ENCODE measurements at regions not wholly inside any gene's neighbourhood (a gene's known extent, or its start where the extent isn't known, plus 50 kb on each side); places are given as distances from the start of the nearest gene placed in this dataset.
A peak's percentile ranks its signal among the peaks of the same experiment; 100 is the strongest.

DNA sequence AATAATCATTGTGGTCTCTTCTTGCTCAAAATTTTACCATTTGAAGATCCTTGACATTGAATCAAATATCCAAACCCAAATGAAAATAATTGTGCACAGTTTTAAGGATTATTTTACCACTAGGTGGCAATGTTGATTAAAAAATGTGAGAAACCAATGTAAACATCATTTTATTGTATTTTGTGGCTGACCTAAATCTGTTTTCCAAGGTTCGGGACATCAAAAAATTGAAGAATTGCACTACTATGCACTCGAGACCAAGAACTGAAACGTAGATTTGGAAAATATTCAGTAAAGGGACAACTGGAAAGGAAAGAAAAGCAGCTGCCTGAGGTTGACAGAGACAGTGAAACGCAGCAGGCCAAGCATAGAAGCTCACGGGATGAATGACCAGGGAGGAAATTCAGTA is 259.3 kb downstream of the SNX13 start:
- DNase-seq (ENCODE audit: low read depth in 4 of 4, low spot score in 1 of 4): no peak

- no peak for DNase-seq (ENCODE audit: low read depth in 4 of 4, low spot score in 1 of 4)
Measured at GRCh38 chr7:17681965-17682364, 258.3 kb downstream of the SNX13 start.

DNA sequence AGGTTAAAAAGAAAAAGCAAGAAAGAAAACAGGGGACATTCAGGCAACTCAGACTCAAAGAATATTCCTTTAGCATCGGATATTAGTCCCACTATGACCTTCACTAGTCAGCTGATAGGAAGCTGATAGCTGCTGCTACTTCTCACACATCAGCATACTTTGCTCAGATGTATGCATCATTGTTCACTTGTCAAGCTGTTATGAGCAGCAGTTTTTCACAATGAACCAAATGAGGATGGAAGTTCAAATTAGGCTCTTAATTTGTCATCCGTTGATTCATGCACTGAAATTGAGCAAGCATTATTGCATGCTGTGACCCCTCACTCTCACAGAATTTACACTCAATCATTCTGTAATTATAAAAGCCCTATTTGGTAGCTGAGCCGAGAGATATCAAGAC is 257.7 kb downstream of the SNX13 start:
- no peak for DNase-seq (ENCODE audit: low read depth in 4 of 4, low spot score in 1 of 4)

DNA sequence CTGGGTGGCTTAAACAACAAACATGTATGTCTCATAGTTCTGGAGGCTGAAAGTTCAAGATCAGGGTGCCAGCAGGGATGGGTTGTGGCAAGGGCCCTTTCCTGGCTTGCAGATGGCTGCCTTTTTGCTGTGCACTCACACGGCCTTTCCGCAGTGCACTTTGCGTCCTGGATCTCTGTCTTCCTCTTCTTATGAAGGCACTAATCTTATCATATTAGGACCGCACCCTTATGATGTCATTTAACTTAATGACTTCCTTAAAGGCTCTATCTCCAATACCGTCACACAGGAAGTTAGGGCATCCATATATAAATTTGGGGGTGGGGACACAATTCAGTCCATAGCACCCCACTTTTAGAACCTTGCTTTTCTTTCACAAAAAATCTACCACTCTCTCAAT is 255.2 kb downstream of the SNX13 start:
- no peak for DNase-seq (ENCODE audit: low read depth in 4 of 4, low spot score in 1 of 4)

- no peak for DNase-seq (ENCODE audit: low read depth in 4 of 4, low spot score in 1 of 4)
Measured at GRCh38 chr7:17687361-17687760, 252.9 kb downstream of the SNX13 start.

DNA sequence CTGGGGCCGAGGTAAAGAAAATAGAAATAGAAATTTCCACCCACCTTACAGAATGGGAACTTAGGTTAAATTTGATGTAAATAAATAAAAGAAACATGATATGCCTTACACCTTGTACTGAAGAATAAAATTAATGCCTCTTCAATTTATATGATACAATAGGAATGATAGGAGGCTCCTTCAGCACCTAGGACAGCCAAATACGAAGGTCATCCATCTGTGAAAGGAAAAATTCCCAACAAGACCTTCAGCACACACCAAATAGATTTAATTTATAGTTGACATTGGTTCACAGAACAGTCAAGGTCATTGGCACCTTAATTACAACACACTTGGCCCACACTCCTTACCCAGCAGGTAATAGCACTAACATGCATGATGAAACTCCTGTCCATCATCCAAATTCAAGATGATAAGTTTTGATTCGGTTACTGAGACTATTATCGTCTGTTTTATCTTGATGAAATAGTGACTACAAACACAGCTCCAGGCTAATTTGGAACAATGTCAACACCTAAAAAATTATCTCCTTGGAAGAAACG is 250.9 kb downstream of the SNX13 start:
- DNase-seq (ENCODE audit: low read depth in 4 of 4, low spot score in 1 of 4): no peak

GRCh38 chr7:17690030-17690429 is 250.3 kb downstream of the SNX13 start:
- DNase-seq (ENCODE audit: low read depth in 4 of 4, low spot score in 1 of 4): no peak

GRCh38 chr7:17696422-17696821 is 243.9 kb downstream of the SNX13 start:
- DNase-seq (ENCODE audit: low read depth in 4 of 4, low spot score in 1 of 4): no peak

DNA sequence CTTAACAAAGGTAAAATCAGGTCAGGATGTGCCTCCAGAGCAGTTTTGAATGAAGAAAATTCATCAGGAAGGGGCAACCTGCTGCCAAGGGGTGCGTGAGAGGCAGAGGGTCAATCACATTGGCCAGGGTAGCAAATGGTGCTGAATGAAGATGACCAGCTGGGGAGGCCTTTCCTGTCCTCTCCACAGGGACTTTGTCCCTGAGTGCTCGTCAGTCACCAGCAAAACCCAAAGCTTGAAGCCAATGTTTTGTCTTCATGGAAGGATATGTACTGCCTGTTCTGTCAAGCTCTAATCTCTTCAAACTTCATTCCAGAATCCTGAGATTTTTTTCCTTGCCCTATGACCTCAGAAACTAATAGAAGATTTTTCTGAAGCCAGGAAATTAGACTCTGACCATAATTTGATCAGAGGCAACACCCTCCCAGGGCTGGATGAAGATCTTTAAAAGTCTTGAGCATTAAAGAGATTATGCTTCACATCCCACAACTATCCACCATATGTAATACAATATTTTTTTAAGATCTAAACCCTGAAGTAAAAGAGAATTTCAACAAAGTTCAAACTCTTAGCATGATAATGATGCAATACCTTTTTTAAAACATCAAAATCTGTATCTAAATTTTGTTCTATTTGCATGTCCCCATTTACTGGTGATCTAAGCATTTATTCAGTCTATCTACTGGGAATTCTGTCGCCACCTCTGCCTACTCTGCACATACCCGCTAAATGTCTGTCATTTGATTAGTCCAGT is 243.0 kb downstream of the SNX13 start:
- DNase-seq (ENCODE audit: low read depth in 4 of 4, low spot score in 1 of 4): no peak

- no peak for DNase-seq (ENCODE audit: low read depth in 4 of 4, low spot score in 1 of 4)
Measured at GRCh38 chr7:17699696-17700095, 240.6 kb downstream of the SNX13 start.

GRCh38 chr7:17700138-17700537 is 240.2 kb downstream of the SNX13 start:
- DNase-seq (ENCODE audit: low read depth in 4 of 4, low spot score in 1 of 4): no peak

- no peak for DNase-seq (ENCODE audit: low read depth in 4 of 4, low spot score in 1 of 4)
Measured at GRCh38 chr7:17706275-17706674, 234.0 kb downstream of the SNX13 start.

DNA sequence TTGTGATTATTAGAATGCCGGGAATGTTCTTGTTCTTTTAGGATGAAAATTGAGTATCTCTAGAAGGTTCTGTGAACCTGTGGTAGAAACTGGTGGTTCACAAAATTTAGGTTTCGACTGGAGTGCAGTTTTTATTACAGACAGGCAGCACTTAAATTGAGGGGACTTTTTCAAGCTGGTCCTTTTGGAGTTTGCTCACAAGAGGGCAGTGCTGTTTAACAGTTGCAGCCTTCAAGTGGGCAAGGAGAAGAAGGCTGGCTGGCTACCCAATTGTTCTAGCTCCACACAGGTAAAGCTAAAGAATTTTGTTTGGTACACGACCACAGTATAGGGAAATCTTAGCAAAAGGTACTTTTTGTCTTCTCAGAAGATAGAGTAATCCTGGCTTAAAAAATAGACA is 233.6 kb downstream of the SNX13 start:
- DNase-seq (ENCODE audit: low read depth in 4 of 4, low spot score in 1 of 4): peak in 1 of 4 experiments; percentile 2

GRCh38 chr7:17709127-17709526 is 231.2 kb downstream of the SNX13 start:
- DNase-seq (ENCODE audit: low read depth in 4 of 4, low spot score in 1 of 4): no peak

GRCh38 chr7:17709599-17709998 is 230.7 kb downstream of the SNX13 start:
- no peak for DNase-seq (ENCODE audit: low read depth in 4 of 4, low spot score in 1 of 4)

GRCh38 chr7:17710312-17710711 is 230.0 kb downstream of the SNX13 start:
- DNase-seq (ENCODE audit: low read depth in 4 of 4, low spot score in 1 of 4): no peak

DNA sequence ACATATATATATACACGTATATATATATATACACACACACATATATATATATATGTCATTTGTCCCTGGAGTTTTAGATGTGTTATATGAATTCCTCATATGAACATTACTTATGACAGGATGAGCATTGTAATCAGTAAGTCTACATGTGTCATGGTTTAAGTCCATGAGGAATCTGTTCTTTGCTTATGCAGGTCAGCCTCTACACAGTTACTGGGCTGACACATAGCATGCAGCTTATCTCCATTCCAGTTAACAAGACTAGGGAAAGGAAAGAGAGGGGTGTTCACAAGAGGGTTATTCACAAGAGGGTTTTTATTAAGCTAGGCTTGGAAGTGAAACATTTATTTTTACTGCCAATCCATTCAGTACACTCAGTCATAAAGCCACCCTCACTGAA is 226.7 kb downstream of the SNX13 start:
- DNase-seq (ENCODE audit: low read depth in 4 of 4, low spot score in 1 of 4): no peak

DNA sequence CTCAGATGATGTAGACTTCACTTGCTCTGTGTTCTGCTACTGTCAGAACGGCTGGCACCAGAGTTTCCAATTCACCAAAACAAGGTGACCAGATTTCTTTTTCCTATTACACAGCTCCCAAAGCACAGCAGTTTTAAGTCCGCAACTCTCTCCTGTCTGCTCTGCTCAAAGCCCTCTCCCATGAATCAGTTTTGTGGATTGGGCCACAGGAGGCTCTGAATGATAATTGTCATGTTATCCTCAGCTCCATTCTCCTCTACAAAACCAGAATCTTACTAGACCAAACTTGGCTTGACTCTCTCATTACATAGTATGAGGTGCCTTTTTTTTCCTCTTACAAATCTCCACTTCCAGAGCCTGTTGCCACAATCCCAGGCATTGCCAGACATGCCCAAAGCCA is 223.5 kb downstream of the SNX13 start:
- no peak for DNase-seq (ENCODE audit: low read depth in 4 of 4, low spot score in 1 of 4)

GRCh38 chr7:17719998-17720397 is 220.3 kb downstream of the SNX13 start:
- no peak for DNase-seq (ENCODE audit: low read depth in 4 of 4, low spot score in 1 of 4)

GRCh38 chr7:17721736-17722285 is 218.5 kb downstream of the SNX13 start:
- no peak for DNase-seq (ENCODE audit: low read depth in 4 of 4, low spot score in 1 of 4)

DNA sequence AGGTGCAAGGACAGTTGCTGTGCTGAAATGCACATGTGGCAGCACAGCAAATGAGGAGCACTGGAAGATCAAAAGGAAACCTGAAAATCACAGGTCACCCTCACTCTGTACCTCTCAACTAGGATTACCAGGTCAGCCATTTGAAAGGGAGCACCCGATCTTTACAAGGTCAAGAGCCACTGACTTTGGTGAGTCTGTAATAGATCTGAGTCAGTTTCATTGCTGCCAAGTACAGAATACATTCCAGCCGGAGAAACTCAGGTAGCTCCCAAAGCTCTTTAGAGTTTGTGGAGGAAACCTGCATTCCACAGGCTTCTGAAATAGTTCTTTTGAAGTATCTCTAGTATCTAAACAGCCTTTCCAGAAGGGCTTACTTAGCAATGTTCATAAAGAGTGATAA is 217.5 kb downstream of the SNX13 start:
- no peak for DNase-seq (ENCODE audit: low read depth in 4 of 4, low spot score in 1 of 4)

DNA sequence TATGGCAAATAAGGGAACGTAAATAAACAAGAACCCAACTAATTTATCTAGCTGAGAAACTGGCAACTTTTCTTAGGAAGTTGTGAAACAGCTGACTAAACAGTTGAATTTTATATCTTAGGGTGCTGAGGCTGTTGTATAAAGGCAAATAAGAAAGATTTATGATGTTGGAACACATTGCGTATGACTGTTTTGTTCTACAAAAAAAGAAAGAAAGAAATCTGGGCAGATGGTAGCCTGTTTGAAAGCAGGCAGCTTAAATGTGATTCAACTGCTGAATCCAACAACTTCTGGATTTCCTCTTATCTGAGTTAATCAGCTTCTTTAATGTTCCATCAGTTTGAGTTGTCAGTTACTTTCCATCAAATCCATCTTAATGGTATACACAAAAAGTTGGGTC is 214.5 kb downstream of the SNX13 start:
- no peak for DNase-seq (ENCODE audit: low read depth in 4 of 4, low spot score in 1 of 4)

DNA sequence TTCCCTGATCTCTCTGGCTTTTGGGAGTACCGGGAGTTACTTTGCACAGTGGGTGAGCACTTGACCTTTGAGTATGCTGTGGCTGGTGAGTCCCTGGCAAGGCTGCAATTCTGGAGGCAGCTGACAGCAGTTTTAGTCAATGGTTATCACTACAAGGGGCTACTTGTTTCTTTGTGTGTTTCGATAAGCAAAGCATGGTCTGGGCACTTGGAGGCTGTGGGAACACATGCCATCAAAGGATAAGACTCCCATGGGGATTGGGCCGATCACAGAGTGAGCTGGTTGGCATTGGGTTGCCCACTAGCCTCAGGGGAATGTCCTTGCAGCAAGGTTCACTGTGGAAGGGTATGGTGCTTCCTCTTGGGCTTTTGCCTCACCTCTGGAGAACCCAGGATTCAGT is 208.2 kb downstream of the SNX13 start:
- DNase-seq (ENCODE audit: low read depth in 4 of 4, low spot score in 1 of 4): no peak
